K562 (cell line): ENCODE measurements at regions not wholly inside any gene's neighbourhood (a gene's known extent, or its start where the extent isn't known, plus 50 kb on each side); places are given as distances from the start of the nearest gene placed in this dataset.

Experiments used
- CBX5 ChIP-seq: IDR thresholded peaks from 2 replicates; pipeline ENCODE4 v1.6.1; 2014; ENCODE audit warnings: low read depth, borderline replicate concordance
- CCAR2 ChIP-seq: fragments of 200-400 bp; formaldehyde crosslinking; IDR thresholded peaks from 2 replicates; pipeline ENCODE4 v1.6.1; 2017; ENCODE audit warnings: mild to moderate bottlenecking, low read depth, low read length
- EZH2 ChIP-seq: IDR thresholded peaks from 2 replicates; pipeline ENCODE4 v1.6.1; 2012; ENCODE audit warnings: low read depth, mild to moderate bottlenecking, inconsistent platforms, low read length, borderline replicate concordance
- HMG20B ChIP-seq: fragments of 250-450 bp; sonication (Bioruptor Pico); IDR thresholded peaks from 2 replicates; pipeline ENCODE4 v1.5.0; 2021; ENCODE audit warnings: mild to moderate bottlenecking
- HNRNPLL ChIP-seq: fragments of 200-400 bp; formaldehyde crosslinking; IDR thresholded peaks from 2 replicates; pipeline ENCODE4 v1.6.1; 2017; ENCODE audit warnings: low read length, low read depth, mild to moderate bottlenecking; ENCODE audit not compliant: poor library complexity, severe bottlenecking
- NCOA6 ChIP-seq: fragments of 450-650 bp; IDR thresholded peaks from 2 replicates; pipeline ENCODE4 v1.6.1; 2017; ENCODE audit warnings: mild to moderate bottlenecking
- PHB ChIP-seq: fragments of 250-450 bp; sonication (Bioruptor Pico); IDR thresholded peaks from 2 replicates; pipeline ENCODE4 v1.5.0; 2021
- POLR2AphosphoS5 ChIP-seq: IDR thresholded peaks from 2 replicates; pipeline ENCODE4 v1.6.1; 2011; ENCODE audit warnings: mild to moderate bottlenecking, low read depth, low read length, moderate library complexity; ENCODE audit not compliant: control insufficient read depth, insufficient read depth
- RBM39 ChIP-seq: fragments of 200-400 bp; formaldehyde crosslinking; optimal IDR thresholded peaks from 2 replicates; pipeline ENCODE3; 2018; ENCODE audit warnings: low read depth, low read length
- REST ChIP-seq, 2 experiments: fragments of 450-650 bp; formaldehyde crosslinking in 1 of 2; IDR thresholded peaks; 2 replicates each; pipeline versions ENCODE4 v1.4.0 to v1.6.1; 2014 to 2020; ENCODE audit warnings: mild to moderate bottlenecking in 2 of 2, borderline replicate concordance in 1 of 2, low read depth in 1 of 2
- RUNX1 ChIP-seq: sonication (generic); IDR thresholded peaks from 2 replicates; pipeline ENCODE4 v1.6.1; 2016; ENCODE audit warnings: antibody characterized with exemption, low read depth
- SAFB2 ChIP-seq: fragments of 200-400 bp; formaldehyde crosslinking; IDR thresholded peaks from 2 replicates; pipeline ENCODE4 v1.6.1; 2018; ENCODE audit warnings: borderline replicate concordance, low read length, low read depth, moderate library complexity; ENCODE audit not compliant: severe bottlenecking
- SRF ChIP-seq, 2 experiments: fragments of 250-450, 450-650 bp in 1 of 2; sonication (Bioruptor Pico) in 1 of 2; sonication (generic) in 1 of 2; formaldehyde crosslinking; IDR thresholded peaks; 2 replicates each; pipeline versions ENCODE4 v1.5.0 to v1.5.1; 2020 to 2022; ENCODE audit warnings: mild to moderate bottlenecking in 1 of 2, missing genetic modification reagents in 1 of 2
- SRSF3 ChIP-seq: fragments of 200-400 bp; formaldehyde crosslinking; IDR thresholded peaks from 2 replicates; pipeline ENCODE4 v1.6.1; 2016; ENCODE audit warnings: mild to moderate bottlenecking, low read length, moderate library complexity; ENCODE audit not compliant: insufficient read depth
- TGIF2 ChIP-seq: sonication (generic); formaldehyde crosslinking; IDR thresholded peaks from 2 replicates; pipeline ENCODE4 v1.8.1; 2022; ENCODE audit warnings: mild to moderate bottlenecking, missing genetic modification reagents, moderate library complexity
- ZBTB43 ChIP-seq: sonication (generic); formaldehyde crosslinking; IDR thresholded peaks from 2 replicates; pipeline ENCODE4 v1.8.0; 2023; ENCODE audit warnings: mild to moderate bottlenecking, missing genetic modification reagents
- ZNF324 ChIP-seq: fragments of 250-450 bp; sonication (Bioruptor Pico); IDR thresholded peaks from 2 replicates; pipeline ENCODE4 v1.4.0; 2020; ENCODE audit warnings: mild to moderate bottlenecking
- ZNF384 ChIP-seq: IDR thresholded peaks from 2 replicates; pipeline ENCODE4 v1.6.1; 2012; ENCODE audit warnings: low read depth, low read length, improper control_type of control experiment
- ZNF561 ChIP-seq: fragments of 450-650 bp; formaldehyde crosslinking; conservative IDR thresholded peaks from 2 replicates; pipeline ENCODE4 v1.4.0; 2020; ENCODE audit warnings: mild to moderate bottlenecking, moderate library complexity

GRCh38 chrX:125152011-125152410, 167.7 kb upstream of the TEX13C start (continued):
- TF ChIP-seq REST (IDR thresholded peaks at IDR 0.05; ENCODE audit: borderline replicate concordance) = no peak
- no peak for TF ChIP-seq REST (CRISPR knock-in tag; IDR thresholded peaks at IDR 0.05; ENCODE audit: low read depth)
- no peak for TF ChIP-seq NCOA6
- TF ChIP-seq ZBTB43 (CRISPR knock-in tag) = no peak
- no peak for TF ChIP-seq RBM39
- peak; percentile 55 for TF ChIP-seq ZNF384
- TF ChIP-seq RUNX1 = no peak
- no peak for TF ChIP-seq SRF (CRISPR knock-in tag; IDR thresholded peaks at IDR 0.05)
- no peak for TF ChIP-seq CBX5
- no peak for TF ChIP-seq EZH2
- TF ChIP-seq SAFB2 = no peak
- no peak for TF ChIP-seq HNRNPLL
- TF ChIP-seq PHB = no peak
- TF ChIP-seq SRSF3 = no peak
- TF ChIP-seq HMG20B (CRISPR knock-in tag) = no peak
- no peak for TF ChIP-seq ZNF324 (CRISPR knock-in tag)
- TF ChIP-seq POLR2AphosphoS5 = 0 out of 2 replicates have a peak, but pooled peaks have one; percentile 1
- no peak for TF ChIP-seq TGIF2 (CRISPR knock-in tag)
- TF ChIP-seq ZNF561 = no peak
- no peak for TF ChIP-seq CCAR2
